ENCODE measurements at regions not wholly inside any gene's neighbourhood (a gene's known extent, or its start where the extent isn't known, plus 50 kb on each side); places are given as distances from the start of the nearest gene placed in this dataset.

DNA sequence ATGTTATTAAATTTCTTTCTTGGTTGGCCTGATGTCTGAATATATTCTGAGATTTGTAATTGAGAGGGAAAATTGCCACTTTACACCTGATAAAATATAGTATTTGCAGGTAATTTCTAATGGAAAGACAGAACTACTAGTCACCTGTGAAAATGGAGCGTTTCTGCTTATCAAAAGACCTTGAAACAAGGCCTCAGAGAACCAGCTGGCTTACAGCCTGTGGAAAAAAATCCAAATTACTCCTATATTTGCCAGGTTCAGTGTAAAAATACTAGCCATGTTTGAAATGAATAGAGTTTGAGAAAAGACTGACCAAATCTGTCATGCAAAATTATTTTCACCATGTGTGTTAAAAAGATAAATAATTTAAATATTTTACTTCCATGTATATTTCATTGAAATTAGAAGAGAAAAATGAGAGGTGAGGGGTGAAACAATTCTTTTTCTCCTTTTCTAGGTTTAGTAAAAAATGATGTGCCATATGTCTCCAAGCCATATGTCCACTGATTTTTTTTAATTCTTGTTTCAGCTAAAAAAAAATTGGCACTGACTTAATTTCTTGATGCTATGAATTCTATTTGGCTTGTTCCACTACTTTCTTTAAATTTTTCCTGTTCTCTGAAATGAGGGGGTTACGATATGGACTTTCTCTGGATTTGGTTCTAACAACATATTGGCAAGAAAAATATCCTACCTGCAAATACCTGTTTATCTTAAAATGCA, 464.9 kb downstream of the GRXCR1 start:
- TF ChIP-seq, protein P1, sequence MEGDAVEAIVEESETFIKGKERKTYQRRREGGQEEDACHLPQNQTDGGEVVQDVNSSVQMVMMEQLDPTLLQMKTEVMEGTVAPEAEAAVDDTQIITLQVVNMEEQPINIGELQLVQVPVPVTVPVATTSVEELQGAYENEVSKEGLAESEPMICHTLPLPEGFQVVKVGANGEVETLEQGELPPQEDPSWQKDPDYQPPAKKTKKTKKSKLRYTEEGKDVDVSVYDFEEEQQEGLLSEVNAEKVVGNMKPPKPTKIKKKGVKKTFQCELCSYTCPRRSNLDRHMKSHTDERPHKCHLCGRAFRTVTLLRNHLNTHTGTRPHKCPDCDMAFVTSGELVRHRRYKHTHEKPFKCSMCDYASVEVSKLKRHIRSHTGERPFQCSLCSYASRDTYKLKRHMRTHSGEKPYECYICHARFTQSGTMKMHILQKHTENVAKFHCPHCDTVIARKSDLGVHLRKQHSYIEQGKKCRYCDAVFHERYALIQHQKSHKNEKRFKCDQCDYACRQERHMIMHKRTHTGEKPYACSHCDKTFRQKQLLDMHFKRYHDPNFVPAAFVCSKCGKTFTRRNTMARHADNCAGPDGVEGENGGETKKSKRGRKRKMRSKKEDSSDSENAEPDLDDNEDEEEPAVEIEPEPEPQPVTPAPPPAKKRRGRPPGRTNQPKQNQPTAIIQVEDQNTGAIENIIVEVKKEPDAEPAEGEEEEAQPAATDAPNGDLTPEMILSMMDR (IDR thresholded peaks at IDR 0.05 in 8 of 11, conservative IDR thresholded peaks at IDR 0.05 in 3 of 11): no peak
- TF ChIP-seq POLR2A (IDR thresholded peaks at IDR 0.05): no peak
